Activated gamma-delta T cell treated with Interleukin-2 at 50 U/mL for 16 hours (primary cell): ENCODE measurements at regions not wholly inside any gene's neighbourhood (a gene's known extent, or its start where the extent isn't known, plus 50 kb on each side); places are given as distances from the start of the nearest gene placed in this dataset.
"Not testable (repeated sequence)": the region's sequence is repeated elsewhere in the genome, so short reads cannot be mapped to it uniquely, and the experiment has no call there.

Source experiments
- DNase-seq: peaks from one replicate; pipeline ENCODE4 v3.0.0-alpha.2; 2020

DNA sequence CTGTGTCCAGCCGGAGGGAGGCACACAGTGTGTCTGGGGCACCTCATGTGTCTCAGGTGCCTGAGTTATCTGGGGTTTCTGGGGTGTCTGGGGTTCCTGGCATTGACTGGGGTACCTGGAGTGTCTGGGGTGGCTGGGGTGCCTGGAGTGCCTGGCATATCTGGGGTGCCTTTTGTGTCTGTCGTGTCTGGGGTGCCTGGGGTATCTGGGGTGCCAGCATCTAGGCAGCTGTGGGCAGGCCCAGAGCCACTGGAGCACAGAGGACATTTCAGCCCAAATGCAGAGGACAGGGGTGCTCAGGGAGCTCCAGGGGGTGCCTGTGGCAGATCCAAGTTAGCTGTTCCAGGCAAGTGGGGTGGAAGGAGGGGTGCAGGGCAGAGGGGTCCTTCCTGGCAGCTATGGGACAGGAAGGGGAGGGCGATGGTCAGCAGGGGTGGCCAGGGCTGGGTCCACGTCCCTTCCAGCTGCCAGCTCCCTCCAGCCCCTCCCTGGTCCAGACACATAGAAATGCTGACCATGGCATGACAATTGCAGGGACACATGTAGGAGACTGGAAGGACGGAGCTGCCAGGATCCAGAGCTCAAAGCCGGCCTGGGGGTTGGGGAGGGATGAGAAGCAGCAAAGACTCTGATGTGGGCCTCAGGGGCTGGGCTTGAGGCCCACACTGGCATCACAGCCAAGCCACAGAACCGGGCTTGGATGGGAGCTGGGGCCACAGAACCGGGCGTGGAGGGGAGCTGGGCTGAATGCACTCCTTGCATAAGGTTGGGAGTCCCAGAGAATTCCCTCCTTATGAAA lies 133.0 kb downstream of the BRD1 start:
- DNase-seq, result no peak

DNA sequence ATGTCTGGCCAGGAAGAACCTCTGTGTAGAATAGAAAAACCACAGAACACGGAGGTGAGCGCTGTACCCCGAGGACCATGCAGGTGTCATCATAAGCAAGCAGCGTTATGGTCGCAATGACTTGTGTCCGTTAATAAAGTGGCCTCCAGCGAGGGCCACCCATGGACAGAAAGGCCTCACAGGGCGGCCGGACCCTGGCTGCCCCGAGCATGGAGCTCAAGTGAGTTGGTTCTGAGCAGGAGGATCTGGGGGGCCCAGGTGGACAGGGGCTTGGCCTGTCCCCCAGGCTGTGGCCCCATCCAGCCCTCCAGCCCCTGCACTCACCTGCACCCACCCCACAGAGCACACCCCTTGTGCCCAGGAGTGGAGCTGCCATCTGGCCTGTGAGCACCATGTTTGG lies 133.8 kb downstream of the BRD1 start:
- DNase-seq, result no peak

GRCh38 chr22:49693416-49693815 lies 134.3 kb downstream of the BRD1 start:
- DNase-seq, result no peak

DNA sequence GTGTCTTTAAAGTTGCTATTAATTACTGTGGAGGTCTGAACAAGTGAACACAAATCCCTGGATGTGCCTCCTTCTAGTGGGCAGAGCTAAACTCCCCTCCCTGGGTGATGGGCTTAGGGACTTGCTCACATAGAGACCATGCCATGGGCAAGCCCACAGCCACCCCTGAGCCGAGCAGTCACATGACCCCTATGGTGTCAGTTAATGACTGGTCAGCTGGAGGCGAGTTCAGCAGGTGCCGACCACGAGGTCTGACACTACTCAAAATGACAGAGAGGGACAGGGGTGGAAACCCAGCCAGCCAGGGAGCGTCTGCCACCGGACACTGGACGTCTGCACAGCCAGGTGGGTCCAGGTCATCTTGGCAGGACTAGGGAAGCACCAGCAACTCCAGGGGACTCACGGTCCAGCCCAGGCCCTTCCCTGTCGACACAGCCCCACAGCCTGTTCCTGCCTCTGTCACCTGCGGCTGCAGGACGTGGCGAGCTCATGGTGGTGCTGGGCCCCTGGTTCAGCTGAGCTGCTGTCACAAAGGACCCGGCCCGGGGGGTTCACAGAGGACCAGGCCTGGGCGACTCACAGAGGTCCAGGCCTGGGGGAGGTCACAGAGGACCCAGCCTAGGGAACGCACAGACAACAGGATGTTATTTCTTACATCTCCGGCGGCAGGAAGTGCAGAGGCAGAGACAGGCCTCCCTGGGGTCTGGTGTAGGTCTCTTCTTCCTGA lies 135.0 kb downstream of the BRD1 start:
- no peak for DNase-seq

- DNase-seq, result no peak
Measured at GRCh38 chr22:49691256-49691655, 136.4 kb downstream of the BRD1 start.

DNA sequence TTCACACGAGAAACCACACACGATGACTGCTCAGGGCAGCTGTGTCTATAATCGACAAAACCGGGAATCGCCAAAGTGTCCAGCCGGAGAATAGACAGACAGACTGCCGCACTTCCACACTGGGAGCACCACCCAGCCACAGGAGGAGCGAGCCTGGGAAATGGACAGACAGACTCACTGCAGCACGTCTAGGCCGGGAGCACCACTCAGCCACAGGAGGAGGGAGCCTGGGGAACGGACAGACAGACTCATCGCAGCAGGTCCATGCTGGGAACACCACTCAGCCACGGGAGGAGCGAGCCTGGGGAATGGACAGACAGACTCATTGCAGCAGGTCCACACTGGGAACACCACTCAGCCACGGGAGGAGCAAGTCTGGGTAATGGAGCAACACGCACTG lies 137.2 kb downstream of the BRD1 start:
- DNase-seq, result no peak

DNA sequence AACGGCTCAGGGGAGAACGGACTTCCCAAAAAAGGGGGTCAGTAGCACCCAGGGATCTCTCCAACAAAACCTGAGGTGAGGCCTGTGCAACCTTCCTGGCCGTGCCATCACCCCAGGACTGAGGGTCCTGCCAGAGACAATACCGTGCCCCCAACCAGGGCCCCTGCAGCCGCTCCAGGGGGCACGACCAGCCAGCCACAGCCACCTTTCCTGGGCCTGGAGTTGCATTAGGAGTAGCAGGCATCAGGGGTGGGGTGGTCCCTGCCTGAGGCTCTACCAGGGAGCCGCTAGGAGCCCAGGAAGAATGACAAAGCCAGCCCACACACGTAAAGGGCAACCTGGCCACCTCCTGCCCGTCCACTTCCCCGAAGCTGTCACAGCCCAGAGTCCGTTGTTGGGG lies 137.8 kb downstream of the BRD1 start:
- no peak for DNase-seq

DNA sequence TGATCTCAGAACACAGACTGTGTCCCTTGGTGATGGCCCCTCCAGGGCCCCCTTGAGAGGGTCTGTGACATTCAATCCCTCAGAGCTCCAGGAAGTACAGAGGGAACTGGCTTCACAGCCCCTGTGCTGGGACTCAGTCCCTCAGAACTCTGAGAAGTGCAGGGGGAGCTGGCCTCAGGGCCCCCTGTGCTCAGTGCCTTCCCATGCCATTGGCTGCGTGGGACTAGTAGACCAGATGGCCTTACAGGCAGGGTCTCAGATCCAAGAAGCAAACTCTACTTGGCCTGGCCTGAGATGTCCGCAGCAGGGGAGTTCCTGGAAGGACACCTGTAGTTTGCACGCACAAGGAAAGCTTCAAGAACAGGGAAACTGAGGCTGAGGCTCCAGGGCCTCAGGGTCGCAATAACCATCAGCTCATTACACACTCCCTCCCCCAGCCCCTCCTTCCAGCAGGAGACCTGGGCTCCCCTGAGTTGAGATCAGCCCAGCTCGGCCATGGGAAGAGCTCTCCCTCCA lies 138.4 kb downstream of the BRD1 start:
- no peak for DNase-seq

DNA sequence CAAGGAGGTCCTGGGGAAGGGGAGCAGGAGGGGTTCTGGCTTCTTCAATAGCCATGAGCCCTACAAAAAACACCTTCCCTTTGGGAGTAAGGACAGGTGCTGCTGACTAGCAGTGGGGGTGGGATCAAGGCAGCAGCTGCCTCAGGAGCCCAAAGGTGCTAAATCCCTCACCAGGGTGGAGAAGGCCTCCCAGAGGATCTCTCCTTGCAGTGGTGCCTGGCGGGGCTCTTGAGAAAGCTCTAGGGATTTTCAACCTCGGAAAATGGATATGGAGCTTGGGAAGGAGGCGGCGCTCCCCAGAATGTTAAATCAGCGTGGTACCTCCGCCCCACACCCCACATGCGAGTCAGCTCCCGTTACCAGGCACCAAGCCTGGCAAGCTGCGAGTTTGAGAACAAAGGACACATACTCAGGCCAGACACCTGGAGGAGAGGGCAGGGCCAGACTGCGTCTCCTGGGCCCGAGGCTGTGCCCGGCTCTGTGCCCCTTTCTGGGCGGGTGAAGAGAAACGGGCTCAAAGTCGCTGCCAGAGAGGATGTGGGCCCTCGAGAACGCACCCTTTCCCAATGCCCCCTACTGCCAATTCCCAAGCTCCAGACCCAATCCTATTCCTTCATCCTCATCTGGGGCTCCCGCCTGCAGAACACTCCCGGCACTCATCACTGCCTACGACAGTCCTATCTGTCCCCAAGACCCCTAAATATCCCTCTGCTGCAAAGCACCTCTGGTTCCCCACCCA lies 139.0 kb downstream of the BRD1 start:
- no peak for DNase-seq

GRCh38 chr22:49687786-49688515 lies 139.7 kb downstream of the BRD1 start:
- no peak for DNase-seq

GRCh38 chr22:49687333-49687732 lies 140.3 kb downstream of the BRD1 start:
- no peak for DNase-seq

DNA sequence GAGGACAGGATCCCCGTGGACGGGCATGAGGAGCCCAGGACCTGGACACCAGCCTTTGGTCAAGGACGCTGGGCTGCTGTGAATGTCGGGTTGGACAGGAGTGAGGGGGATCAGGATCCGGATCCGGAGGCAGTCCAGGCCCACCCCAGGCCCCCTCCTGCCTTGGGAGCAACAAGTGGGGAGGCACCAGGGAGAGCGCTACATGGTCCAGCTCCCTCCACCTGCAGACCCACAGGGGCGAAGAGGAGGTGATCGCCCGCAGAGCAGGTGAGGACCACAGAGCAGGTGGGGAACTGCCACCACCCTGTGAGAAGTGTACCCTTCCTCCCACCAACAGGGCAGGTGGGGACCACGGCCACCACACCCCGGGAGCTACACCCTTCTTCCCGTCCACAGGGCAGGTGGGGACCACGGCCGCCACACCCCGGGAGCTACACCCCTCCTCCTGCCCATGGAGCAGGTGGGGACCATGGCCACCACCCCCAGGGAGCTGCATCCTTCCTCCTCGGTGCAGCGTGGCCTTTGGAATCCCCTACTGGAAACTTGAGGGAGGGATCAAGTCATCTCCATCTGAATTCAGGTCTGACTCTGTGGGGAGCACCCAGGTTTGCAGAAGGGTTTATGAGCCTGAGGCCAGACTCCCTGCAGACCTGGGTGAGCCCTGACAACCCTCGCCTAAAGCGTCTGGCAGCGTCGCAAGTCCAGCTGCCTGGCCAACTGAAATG lies 141.0 kb downstream of the BRD1 start:
- DNase-seq, result no peak

DNA sequence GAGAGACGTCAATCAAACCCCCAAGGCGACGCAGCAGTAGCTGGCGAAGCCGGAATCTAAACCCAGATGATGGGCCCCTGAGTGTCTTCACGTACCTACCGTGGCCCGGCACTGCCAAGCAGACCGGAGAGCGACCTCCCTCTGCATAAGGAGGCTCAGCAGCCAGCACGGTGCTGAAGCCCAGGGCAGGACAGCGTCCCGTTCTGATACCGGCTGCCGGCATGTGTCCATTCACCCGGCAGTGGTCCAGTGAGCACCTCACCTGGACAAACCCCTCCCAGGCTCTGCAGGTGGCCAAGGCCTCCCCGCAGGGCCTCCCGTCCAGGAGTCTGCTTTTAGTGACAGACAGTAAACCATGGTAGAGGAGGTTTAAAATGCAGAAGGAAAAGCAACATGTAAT lies 142.0 kb downstream of the BRD1 start:
- DNase-seq, result no peak

DNA sequence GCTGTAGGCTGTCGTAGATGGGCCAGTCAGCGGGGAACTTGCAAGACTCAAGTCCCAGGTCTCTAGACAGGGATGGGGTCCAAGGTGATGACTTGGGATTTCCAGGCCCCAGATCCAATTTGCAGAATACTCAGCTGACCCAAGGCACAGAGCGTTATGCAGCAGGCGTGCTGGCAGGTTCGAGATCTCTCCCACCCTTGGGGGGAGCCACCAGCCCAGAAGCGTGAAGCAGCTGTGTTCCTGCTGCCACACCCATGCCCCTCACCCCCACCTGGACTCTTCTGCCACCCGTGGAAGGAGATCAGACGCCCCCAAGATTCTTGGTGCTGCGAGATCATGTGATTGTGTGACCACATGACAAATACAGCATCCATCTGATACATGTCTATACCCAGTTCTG lies 142.6 kb downstream of the BRD1 start:
- DNase-seq, result no peak

DNA sequence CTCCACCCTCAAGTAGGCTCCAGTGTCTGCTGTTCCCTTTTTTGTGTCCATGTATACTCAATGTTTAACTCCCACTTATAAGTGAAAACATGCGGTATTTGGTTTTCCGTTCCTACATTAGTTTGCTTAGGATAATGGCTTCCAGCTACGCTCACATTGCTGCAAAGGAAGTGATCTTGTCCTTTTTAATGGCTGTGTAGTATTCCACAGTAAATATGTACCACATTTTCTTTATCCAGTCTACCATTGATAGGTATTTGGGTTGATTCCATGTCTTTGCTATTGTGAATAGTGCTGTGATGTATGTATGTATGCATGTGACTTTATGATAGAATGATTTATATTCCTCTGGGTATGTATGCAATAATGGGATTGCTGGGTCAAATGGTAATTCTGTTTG lies 144.6 kb downstream of the BRD1 start:
- DNase-seq, result no peak

DNA sequence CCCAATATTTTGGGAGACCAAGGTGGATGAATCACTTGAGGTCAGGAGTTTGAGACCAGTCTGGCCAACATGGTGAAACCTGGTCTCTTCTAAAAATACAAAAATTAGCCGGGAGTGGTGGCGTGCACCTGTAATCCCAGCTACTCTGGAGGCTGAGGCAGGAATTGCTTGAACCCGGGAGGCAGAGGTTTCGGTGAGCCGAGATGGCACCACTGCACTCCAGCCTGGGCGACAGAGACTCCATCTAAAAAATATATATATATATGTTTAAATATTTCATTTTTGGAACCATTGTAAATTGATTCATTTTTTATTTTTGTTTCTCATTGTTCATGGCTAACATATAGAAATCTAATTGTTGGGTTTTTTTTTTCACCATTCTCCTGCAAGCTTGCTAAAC lies 146.9 kb downstream of the BRD1 start:
- DNase-seq, result not testable (repeated sequence)

GRCh38 chr22:49678842-49679170 lies 148.9 kb downstream of the BRD1 start:
- DNase-seq, result no peak

DNA sequence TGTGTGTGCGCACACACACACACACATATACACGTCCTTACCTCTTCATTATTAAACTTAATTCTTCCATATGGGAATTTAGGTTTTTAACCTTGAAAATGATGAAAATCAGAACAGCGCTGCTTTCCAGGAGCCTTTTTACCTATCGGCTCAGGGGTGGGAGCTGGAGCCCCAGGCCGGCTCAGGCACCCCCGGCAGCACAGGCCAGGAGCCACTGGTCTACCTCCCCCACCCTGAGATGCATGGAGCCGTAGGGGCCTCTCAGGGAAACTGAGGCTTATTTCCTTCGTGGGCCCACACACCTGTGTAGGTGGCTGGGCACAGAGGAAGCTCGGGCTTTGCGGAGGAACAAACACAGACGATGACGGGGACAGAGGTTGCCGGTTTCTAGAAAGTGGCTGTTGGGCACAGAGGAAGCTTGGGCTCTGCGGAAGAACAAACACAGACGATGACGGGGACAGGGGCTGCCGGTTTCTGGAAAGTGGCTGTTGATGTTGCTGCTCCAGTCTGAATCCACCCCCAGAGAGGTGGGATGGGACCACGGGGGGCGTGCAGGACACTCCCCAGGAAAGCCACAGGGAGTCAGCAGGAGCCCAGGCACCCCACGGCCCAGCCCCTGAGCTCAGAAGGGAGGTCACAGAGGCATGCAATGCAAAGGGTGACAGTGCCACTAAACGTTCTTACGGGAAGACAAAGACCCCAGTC lies 149.4 kb downstream of the BRD1 start:
- no peak for DNase-seq

DNA sequence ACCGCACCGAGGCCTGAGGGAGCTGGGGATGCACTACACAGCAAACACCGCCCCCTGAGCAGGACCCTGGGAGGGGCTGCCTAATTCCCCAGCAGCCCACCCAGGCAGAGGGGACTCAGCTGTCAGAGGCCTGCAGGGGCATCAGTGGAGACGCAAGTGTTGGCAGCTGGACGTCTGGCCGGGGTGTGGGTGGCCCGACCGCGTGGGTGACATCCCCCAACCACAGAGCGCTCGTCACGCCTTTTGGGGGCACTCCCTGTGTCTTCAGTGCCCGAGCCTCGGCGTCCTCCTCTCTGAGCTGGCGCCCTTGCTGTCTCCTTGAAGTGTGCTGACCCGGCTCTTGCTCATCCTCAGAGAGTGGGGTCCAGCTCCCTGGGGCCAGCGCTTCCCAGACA lies 150.2 kb downstream of the BRD1 start:
- no peak for DNase-seq

DNA sequence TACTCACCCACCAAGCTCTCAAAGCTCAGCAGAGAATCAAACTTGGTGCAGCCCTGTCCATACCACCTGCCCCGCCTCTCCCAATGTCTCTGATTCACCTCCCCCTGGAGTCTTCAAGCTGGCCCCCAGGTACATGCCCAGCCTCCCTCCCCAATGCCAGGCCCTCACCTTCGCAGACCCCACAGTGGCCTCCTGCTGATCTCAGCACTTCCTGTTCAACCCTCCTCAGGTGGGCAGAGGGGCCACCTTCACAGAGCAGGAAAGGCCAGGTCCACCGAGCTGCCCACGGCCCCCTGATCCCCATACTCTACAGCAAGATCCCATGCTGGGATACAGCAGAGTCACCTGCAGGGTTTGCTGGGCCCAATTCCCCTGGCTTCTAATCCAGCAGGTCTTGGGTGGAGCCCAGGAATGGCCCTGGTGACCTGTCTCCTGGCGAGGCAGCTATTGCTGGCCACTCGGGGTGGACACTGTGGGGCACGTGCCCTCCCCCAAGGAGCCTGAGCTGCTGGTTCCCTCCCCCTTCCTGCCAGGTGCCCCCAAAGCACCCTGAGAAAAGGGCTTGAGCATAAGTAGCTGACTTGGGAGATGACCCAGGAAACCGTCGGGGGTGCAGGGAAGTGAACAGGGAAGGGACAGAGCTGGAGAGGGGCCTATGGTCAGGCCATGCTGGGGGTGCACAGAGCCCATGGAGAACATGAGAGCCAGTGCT lies 150.7 kb downstream of the BRD1 start:
- no peak for DNase-seq

DNA sequence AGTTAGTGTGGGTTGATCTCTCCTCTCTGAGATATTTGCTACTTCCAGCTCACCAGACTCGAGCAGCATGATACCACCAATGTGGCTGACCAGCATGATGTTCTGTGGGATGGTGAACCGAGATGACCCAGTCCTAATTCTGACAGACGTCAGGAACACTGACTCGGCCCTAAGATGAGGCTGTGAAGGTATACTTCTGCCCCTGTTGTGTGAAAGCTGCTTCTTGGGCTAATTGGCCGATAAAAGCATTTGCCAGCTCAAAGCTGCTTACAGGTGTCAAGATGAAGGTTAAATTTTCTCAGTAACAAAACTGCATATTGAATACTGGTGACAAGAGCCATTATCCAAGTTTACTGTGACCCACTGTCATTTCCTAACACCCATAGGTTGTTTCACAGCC lies 151.4 kb downstream of the BRD1 start:
- no peak for DNase-seq
